HUES6 (cell line): ENCODE measurements at regions not wholly inside any gene's neighbourhood (a gene's known extent, or its start where the extent isn't known, plus 50 kb on each side); places are given as distances from the start of the nearest gene placed in this dataset.
A peak's percentile ranks its signal among the peaks of the same experiment; 100 is the strongest.

Experiments
- H3K27ac ChIP-seq: 2 replicates; pipeline ENCODE4 v1.7.0; 2013; ENCODE audit warnings: low read depth, mild to moderate bottlenecking, low read length, inconsistent platforms
- H3K27me3 ChIP-seq: 2 replicates; pipeline ENCODE4 v1.6.1; 2013; ENCODE audit warnings: low read length; ENCODE audit not compliant: control insufficient read depth, insufficient read depth
- H3K36me3 ChIP-seq: 2 replicates; pipeline ENCODE4 v1.6.1; 2013; ENCODE audit warnings: low read length; ENCODE audit not compliant: control insufficient read depth, insufficient read depth
- H3K4me1 ChIP-seq: 2 replicates; pipeline ENCODE4 v1.6.1; 2013; ENCODE audit warnings: low read length; ENCODE audit not compliant: control insufficient read depth, insufficient read depth
- H3K4me3 ChIP-seq: 2 replicates; pipeline ENCODE4 v1.5.1; 2013; ENCODE audit warnings: low read depth, low read length
- H3K9ac ChIP-seq: one replicate; pipeline ENCODE4 v1.6.1; 2013; ENCODE audit warnings: mild to moderate bottlenecking, low read length
- H3K9me3 ChIP-seq: 2 replicates; pipeline ENCODE4 v1.6.1; 2013; ENCODE audit warnings: low read depth, low read length; ENCODE audit not compliant: control insufficient read depth, insufficient read depth

GRCh38 chr14:76974365-76974764, 54.1 kb downstream of the IRF2BPL start:
- H3K27me3 ChIP-seq, result no peaks in the 10 kb centered on the region
- H3K27ac ChIP-seq, result no peak overlapping the region
- no peaks in the 10 kb centered on the region for H3K9me3 ChIP-seq
- no peaks in the 10 kb centered on the region for H3K36me3 ChIP-seq
- no peak overlapping the region for H3K9ac ChIP-seq
- H3K4me1 ChIP-seq, result peaks cover 14% of the 10 kb centered on the region
- H3K4me3 ChIP-seq, result no peak overlapping the region

GRCh38 chr14:76971549-76971948, 57.0 kb downstream of the IRF2BPL start:
- H3K36me3 ChIP-seq, result no peaks in the 10 kb centered on the region
- no peak overlapping the region for H3K27ac ChIP-seq
- no peaks in the 10 kb centered on the region for H3K27me3 ChIP-seq
- H3K4me3 ChIP-seq, result no peak overlapping the region
- no peak overlapping the region for H3K9ac ChIP-seq
- no peaks in the 10 kb centered on the region for H3K9me3 ChIP-seq
- peaks cover 18% of the 10 kb centered on the region for H3K4me1 ChIP-seq

- Histone ChIP-seq H3K9me3 (no peaks in the 10 kb centered on the region), H3K4me3 (no peak overlapping the region), H3K4me1 (peaks cover 32% of the 10 kb centered on the region), H3K27ac (no peak overlapping the region), H3K36me3 (no peaks in the 10 kb centered on the region), H3K27me3 (0 out of 2 replicates have a peak, but pooled peaks cover 3% of the 10 kb centered on the region), H3K9ac (no peak overlapping the region)
Observed at GRCh38 chr14:76968621-76969063, 59.9 kb downstream of the IRF2BPL start.

- H3K36me3 ChIP-seq, result no peaks in the 10 kb centered on the region
- H3K4me3 ChIP-seq, result no peak overlapping the region
- H3K9me3 ChIP-seq, result no peaks in the 10 kb centered on the region
- H3K27ac ChIP-seq, result no peak overlapping the region
- 0 out of 2 replicates have a peak, but pooled peaks cover 3% of the 10 kb centered on the region for H3K27me3 ChIP-seq
- H3K9ac ChIP-seq, result no peak overlapping the region
- H3K4me1 ChIP-seq, result peaks cover 35% of the 10 kb centered on the region
Observed at GRCh38 chr14:76967788-76968187, 60.7 kb downstream of the IRF2BPL start.

- H3K9me3 ChIP-seq, result no peaks in the 10 kb centered on the region
- H3K27ac ChIP-seq, result no peak overlapping the region
- H3K27me3 ChIP-seq, result 0 out of 2 replicates have a peak, but pooled peaks cover 3% of the 10 kb centered on the region
- peaks cover 50% of the 10 kb centered on the region for H3K4me1 ChIP-seq
- no peaks in the 10 kb centered on the region for H3K36me3 ChIP-seq
- no peak overlapping the region for H3K4me3 ChIP-seq
- H3K9ac ChIP-seq, result no peak overlapping the region
Observed at GRCh38 chr14:76965232-76965631, 63.3 kb downstream of the IRF2BPL start.

GRCh38 chr14:76964695-76965094, 63.8 kb downstream of the IRF2BPL start:
- Histone ChIP-seq H3K9me3 (no peaks in the 10 kb centered on the region), H3K9ac (no peak overlapping the region), H3K4me3 (no peak overlapping the region), H3K4me1 (peaks cover 54% of the 10 kb centered on the region), H3K36me3 (no peaks in the 10 kb centered on the region), H3K27me3 (0 out of 2 replicates have a peak, but pooled peaks cover 3% of the 10 kb centered on the region), H3K27ac (no peak overlapping the region)

- peaks cover 60% of the 10 kb centered on the region for H3K4me1 ChIP-seq
Observed at GRCh38 chr14:76963372-76963771, 65.1 kb downstream of the IRF2BPL start.

GRCh38 chr14:76962303-76962660, 66.2 kb downstream of the IRF2BPL start:
- peak overlapping the region; percentile 57 for H3K9ac ChIP-seq
- H3K27me3 ChIP-seq, result 0 out of 2 replicates have a peak, but pooled peaks cover 3% of the 10 kb centered on the region
- peak overlapping the region; percentile 79 for H3K27ac ChIP-seq
- H3K4me3 ChIP-seq, result peak overlapping the region; percentile 21
- H3K9me3 ChIP-seq, result no peaks in the 10 kb centered on the region
- H3K36me3 ChIP-seq, result no peaks in the 10 kb centered on the region
- peaks cover 67% of the 10 kb centered on the region for H3K4me1 ChIP-seq

More at GRCh38 chr14:76963372-76963771, 65.1 kb downstream of the IRF2BPL start:
- no peak overlapping the region for H3K4me3 ChIP-seq
- H3K27ac ChIP-seq, result no peak overlapping the region
- H3K36me3 ChIP-seq, result no peaks in the 10 kb centered on the region
- H3K27me3 ChIP-seq, result 0 out of 2 replicates have a peak, but pooled peaks cover 3% of the 10 kb centered on the region
- no peak overlapping the region for H3K9ac ChIP-seq
- H3K9me3 ChIP-seq, result no peaks in the 10 kb centered on the region

- peak overlapping the region; percentile 80 for H3K9ac ChIP-seq
- H3K36me3 ChIP-seq, result no peaks in the 10 kb centered on the region
- H3K4me1 ChIP-seq, result peaks cover 70% of the 10 kb centered on the region
- H3K27ac ChIP-seq, result peak overlapping the region; percentile 90
- peak overlapping the region; percentile 25 for H3K4me3 ChIP-seq
- H3K9me3 ChIP-seq, result no peaks in the 10 kb centered on the region
- 0 out of 2 replicates have a peak, but pooled peaks cover 3% of the 10 kb centered on the region for H3K27me3 ChIP-seq
Observed at GRCh38 chr14:76961631-76962302, 66.7 kb downstream of the IRF2BPL start.

GRCh38 chr14:76958980-76959710, 69.4 kb downstream of the IRF2BPL start:
- peak overlapping the region; percentile 53 for H3K9ac ChIP-seq
- 0 out of 2 replicates have a peak, but pooled peaks cover 2% of the 10 kb centered on the region for H3K27me3 ChIP-seq
- peak overlapping the region; percentile 10; the same call in 1 of the 2 replicates for H3K27ac ChIP-seq
- no peak overlapping the region for H3K4me3 ChIP-seq
- H3K9me3 ChIP-seq, result no peaks in the 10 kb centered on the region
- peaks cover 75% of the 10 kb centered on the region for H3K4me1 ChIP-seq
- H3K36me3 ChIP-seq, result no peaks in the 10 kb centered on the region
